H54 (cell line): ENCODE measurements at regions not wholly inside any gene's neighbourhood (a gene's known extent, or its start where the extent isn't known, plus 50 kb on each side); places are given as distances from the start of the nearest gene placed in this dataset.
"Not testable (repeated sequence)": the region's sequence is repeated elsewhere in the genome, so short reads cannot be mapped to it uniquely, and the experiment has no call there.

ENCODE experiments used
- DNase-seq: peaks from one replicate; pipeline ENCODE4 v3.0.0; 2011; ENCODE audit warnings: low spot score, mixed read lengths; ENCODE audit not compliant: insufficient read length
- FAIRE-seq: peaks from 3 replicates; lab custom pipeline; 2011; peaks lifted over from hg19 to GRCh38; lab: Jason Lieb, UNC
- POLR2A ChIP-seq: IDR thresholded peaks from 2 replicates; pipeline ENCODE4 v1.6.1; 2011; ENCODE audit warnings: low read depth, mild to moderate bottlenecking, low read length

- peak; percentile 50 for DNase-seq
- FAIRE-seq = peak; percentile 80
- TF ChIP-seq POLR2A = no peak
Measured at GRCh38 chr1:161427733-161428516, 60.2 kb upstream of the CFAP126 start.

GRCh38 chr1:161422914-161423313 lies 55.2 kb upstream of the CFAP126 start:
- DNase-seq = not testable (repeated sequence)

GRCh38 chr1:161421456-161421855 lies 53.8 kb upstream of the CFAP126 start:
- no peak for TF ChIP-seq POLR2A
- DNase-seq (no peak), FAIRE-seq (no peak)

More at GRCh38 chr1:161422914-161423313, 55.2 kb upstream of the CFAP126 start:
- FAIRE-seq = not testable (repeated sequence)

GRCh38 chr1:161420763-161421455 lies 53.2 kb upstream of the CFAP126 start:
- TF ChIP-seq POLR2A = no peak
- FAIRE-seq (no peak), DNase-seq (no peak)

GRCh38 chr1:161417536-161417935 lies 49.9 kb upstream of the CFAP126 start:
- FAIRE-seq, DNase-seq: not testable (repeated sequence)
